Esophagus muscularis mucosa (tissue), 4 donors: ENCODE measurements at regions not wholly inside any gene's neighbourhood (a gene's known extent, or its start where the extent isn't known, plus 50 kb on each side); places are given as distances from the start of the nearest gene placed in this dataset.

Experiments
- CTCF ChIP-seq, 3 experiments: fragments of 200-600 bp in 2 of 3; fragments of 450-650 bp in 1 of 3; sonication (generic) in 2 of 3; IDR thresholded peaks; one replicate each; pipeline ENCODE4 v1.5.1; 2017 to 2019; ENCODE audit warnings: antibody characterized with exemption in 3 of 3, mild to moderate bottlenecking in 2 of 3, moderate library complexity in 1 of 3
- EP300 ChIP-seq: sonication (generic); formaldehyde crosslinking; IDR thresholded peaks from one replicate; pipeline ENCODE4 v1.6.1; 2017; ENCODE audit warnings: antibody characterized with exemption
- POLR2A ChIP-seq: fragments of 450-650 bp; IDR thresholded peaks from one replicate; pipeline ENCODE4 v1.6.1; 2017; ENCODE audit warnings: antibody characterized with exemption, moderate library complexity, mild to moderate bottlenecking, low read depth

GRCh38 chr6:137744877-137745276, 122.2 kb upstream of the TNFAIP3 start:
- no peak for TF ChIP-seq CTCF (IDR thresholded peaks at IDR 0.05)
- no peak for TF ChIP-seq EP300
- TF ChIP-seq POLR2A, result no peak
